GM23248 (cell line): ENCODE measurements at regions not wholly inside any gene's neighbourhood (a gene's known extent, or its start where the extent isn't known, plus 50 kb on each side); places are given as distances from the start of the nearest gene placed in this dataset.

Source experiments
- EZH2 ChIP-seq: fragments of 200-600 bp; sonication (generic); IDR thresholded peaks from 2 replicates; pipeline ENCODE4 v1.6.1; 2018; ENCODE audit warnings: antibody characterized with exemption, mild to moderate bottlenecking; ENCODE audit not compliant: insufficient read depth, poor library complexity, severe bottlenecking
- EZH2phosphoT487 ChIP-seq: fragments of 200-600 bp; sonication (generic); IDR thresholded peaks from 2 replicates; pipeline ENCODE4 v1.6.1; 2018; ENCODE audit warnings: antibody characterized with exemption, moderate library complexity, mild to moderate bottlenecking, low read depth; ENCODE audit not compliant: insufficient read depth

DNA sequence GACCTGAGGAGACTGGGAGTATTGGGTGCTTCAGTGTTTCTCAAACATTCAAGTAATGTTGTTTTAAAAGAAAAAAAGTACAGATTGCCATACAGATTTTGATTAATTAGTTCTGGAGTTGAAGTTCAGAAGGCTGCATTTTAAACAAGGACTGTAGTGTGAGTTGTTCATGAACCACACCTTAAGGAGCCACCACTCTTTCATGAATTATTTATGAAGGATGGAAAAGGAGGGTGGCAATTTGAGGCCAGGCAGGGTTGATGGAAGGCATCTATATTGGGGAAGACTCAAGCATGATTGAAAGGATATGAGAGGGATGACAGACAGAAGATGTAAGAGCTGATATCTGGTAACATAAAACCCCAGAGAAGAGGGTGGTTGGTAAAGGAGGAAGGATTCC lies 146.6 kb upstream of the CAND1 start:
- no peak for TF ChIP-seq EZH2
- no peak for TF ChIP-seq EZH2phosphoT487
